ENCODE measurements at regions not wholly inside any gene's neighbourhood (a gene's known extent, or its start where the extent isn't known, plus 50 kb on each side); places are given as distances from the start of the nearest gene placed in this dataset.

DNA sequence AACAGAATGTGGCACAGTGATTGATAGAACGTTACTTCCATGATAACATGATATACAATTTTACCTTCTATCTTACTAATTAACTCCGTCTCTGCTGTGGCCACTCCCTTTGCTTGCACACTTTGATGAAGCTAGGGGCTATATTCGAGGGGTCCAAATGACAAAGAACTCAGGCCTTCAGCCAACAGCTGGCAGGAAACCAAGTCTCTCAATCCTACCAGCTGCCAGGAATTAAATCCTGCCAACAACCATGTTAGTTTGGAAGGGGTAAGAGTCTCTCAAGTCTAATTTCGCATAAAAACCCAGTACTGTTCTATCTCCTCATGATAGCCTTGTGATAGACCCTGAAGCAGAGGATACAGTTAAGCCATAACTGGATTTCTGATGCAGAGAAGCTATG lies 1122.9 kb upstream of the PCDH10 start:
- no peak for DNase-seq
- Histone ChIP-seq H3K4me1 (no peaks in the 10 kb centered on the region), H3K27me3 (no peaks in the 10 kb centered on the region), H3K36me3 (no peaks in the 10 kb centered on the region), H3K9me3 (no peaks in the 10 kb centered on the region), H3K4me3 (no peak overlapping the region), H3K27ac (no peak overlapping the region)
- intact Hi-C loops (cut with DNase I), result no loop called here
- 40 to 42% methylated on average over 4 of the region's 4 CpGs for WGBS, 2 donors
- TF ChIP-seq, protein P1, sequence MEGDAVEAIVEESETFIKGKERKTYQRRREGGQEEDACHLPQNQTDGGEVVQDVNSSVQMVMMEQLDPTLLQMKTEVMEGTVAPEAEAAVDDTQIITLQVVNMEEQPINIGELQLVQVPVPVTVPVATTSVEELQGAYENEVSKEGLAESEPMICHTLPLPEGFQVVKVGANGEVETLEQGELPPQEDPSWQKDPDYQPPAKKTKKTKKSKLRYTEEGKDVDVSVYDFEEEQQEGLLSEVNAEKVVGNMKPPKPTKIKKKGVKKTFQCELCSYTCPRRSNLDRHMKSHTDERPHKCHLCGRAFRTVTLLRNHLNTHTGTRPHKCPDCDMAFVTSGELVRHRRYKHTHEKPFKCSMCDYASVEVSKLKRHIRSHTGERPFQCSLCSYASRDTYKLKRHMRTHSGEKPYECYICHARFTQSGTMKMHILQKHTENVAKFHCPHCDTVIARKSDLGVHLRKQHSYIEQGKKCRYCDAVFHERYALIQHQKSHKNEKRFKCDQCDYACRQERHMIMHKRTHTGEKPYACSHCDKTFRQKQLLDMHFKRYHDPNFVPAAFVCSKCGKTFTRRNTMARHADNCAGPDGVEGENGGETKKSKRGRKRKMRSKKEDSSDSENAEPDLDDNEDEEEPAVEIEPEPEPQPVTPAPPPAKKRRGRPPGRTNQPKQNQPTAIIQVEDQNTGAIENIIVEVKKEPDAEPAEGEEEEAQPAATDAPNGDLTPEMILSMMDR (IDR thresholded peaks at IDR 0.05), result no peak
- TF ChIP-seq POLR2A (IDR thresholded peaks at IDR 0.05), result no peak

DNA sequence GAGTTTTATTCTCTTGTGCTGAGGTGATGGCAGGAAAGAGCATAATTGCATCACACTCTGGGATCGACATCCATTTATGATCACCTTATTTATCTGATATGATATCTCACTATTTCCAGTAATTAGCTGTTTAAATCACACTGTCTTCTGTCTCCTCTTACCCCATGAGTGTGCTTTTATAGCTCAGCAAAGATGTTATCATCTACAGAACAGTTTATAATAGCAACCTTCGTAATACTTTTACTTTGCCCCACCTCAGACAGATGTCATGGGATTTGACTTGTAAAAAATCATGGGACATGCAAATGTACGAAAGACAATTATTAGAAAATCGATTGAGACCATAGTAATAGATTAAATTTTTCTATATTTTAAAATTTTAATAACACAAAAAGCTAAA lies 1122.3 kb upstream of the PCDH10 start:
- intact Hi-C loops (cut with DNase I), result no loop called here
- Histone ChIP-seq H3K36me3 (no peaks in the 10 kb centered on the region), H3K4me3 (no peak overlapping the region), H3K9me3 (no peaks in the 10 kb centered on the region), H3K27me3 (no peaks in the 10 kb centered on the region), H3K27ac (no peak overlapping the region), H3K4me1 (no peaks in the 10 kb centered on the region)
- DNase-seq, result no peak
- TF ChIP-seq POLR2A (IDR thresholded peaks at IDR 0.05), result no peak
- TF ChIP-seq, protein P1 (IDR thresholded peaks at IDR 0.05), result no peak
- WGBS, 2 donors, result 70 to 73% methylated on average over 4 of the region's 4 CpGs

DNA sequence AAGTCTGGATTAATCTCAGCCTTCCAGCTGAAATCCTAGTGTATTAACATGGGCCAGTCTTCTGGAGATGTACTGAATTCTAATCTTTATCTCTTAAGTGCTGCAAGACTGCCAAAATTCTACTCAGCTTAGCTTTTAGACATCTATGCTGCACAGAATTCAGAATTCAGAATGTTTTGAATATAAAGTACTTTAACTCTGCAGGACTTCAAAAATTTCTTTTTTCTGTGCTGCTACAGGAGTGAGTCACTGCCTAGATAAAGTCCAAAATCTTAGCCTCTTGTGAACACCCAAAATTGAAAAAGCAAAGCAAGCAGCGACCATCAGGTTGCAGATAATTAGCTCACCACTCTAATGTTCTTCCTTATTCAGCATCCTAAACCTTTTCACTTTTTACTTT lies 1092.6 kb upstream of the PCDH10 start:
- intact Hi-C loops (cut with DNase I), result no loop called here
- peaks cover 0 to 5% (median 0%) of the 10 kb centered on the region in 3 donors for H3K9me3 ChIP-seq
- H3K36me3 ChIP-seq, result no peaks in the 10 kb centered on the region
- TF ChIP-seq, protein P1 (IDR thresholded peaks at IDR 0.05), result no peak
- 75 to 86% methylated on average over 1 of the region's 1 CpG for WGBS, 2 donors
- no peak overlapping the region for H3K4me3 ChIP-seq
- H3K27me3 ChIP-seq, result no peaks in the 10 kb centered on the region
- no peak overlapping the region for H3K27ac ChIP-seq
- no peak for DNase-seq
- H3K4me1 ChIP-seq, result no peaks in the 10 kb centered on the region

DNA sequence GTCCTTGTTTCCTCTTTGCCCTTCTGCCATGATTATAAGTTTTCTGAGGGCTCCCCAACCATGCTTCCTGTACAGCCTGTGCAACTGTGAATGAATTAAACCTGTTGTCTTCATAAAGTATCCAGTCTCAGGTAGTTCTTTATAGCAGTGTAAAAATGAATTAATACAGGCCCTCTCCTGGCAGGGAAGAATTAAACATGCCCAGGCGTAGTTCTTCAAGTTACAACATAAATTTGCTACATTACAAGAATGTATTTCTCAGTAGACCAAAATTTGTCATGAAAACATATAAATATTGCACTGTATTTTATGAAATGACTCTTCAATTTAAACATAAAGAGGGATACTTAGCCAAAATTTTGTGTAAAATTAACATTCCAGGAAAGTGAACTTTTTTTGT lies 1089.9 kb upstream of the PCDH10 start:
- no peak for DNase-seq
- Histone ChIP-seq H3K36me3 (no peaks in the 10 kb centered on the region), H3K27ac (no peak overlapping the region), H3K27me3 (no peaks in the 10 kb centered on the region), H3K9me3 (peaks cover 0 to 9% (median 7%) of the 10 kb centered on the region in 3 donors), H3K4me3 (no peak overlapping the region), H3K4me1 (no peaks in the 10 kb centered on the region)
- TF ChIP-seq POLR2A (IDR thresholded peaks at IDR 0.05), result no peak
- TF ChIP-seq, protein P1 (IDR thresholded peaks at IDR 0.05), result no peak
- WGBS, 2 donors, result 71 to 72% methylated on average over 1 of the region's 1 CpG
- intact Hi-C loops (cut with DNase I), result no loop called here

DNA sequence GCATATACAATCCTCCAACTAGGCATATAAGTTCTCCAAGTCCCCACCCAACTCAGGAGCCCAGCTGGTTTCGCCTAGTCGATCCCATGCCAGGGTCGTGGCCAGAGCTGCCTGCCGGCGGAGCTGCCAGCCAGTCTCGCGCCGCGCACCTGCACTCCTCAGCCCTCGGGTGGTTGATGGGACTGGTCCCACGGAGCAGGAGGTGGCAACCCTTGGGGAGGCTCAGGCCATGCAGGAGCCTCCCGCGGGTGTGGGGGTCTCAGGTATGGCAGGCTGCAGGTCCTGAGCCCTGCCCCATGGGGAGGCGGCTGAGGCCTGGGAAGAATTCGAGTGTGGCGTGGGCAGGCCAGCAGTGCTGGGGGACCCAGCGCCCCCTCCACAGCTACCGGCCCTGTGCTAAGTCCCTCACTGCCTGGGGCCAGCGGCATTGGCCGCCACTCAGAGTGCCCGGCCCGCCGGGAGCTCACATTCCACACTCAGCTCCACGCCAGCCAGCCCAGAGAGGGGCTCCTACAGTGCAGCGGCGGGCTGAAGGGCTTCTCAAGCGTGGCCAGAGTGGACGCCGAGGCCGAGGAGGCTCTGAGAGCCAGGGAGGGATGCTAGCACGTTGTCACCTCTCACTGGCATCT lies 1086.4 kb upstream of the PCDH10 start:
- peaks cover 0 to 9% (median 7%) of the 10 kb centered on the region in 3 donors for H3K9me3 ChIP-seq
- intact Hi-C loops (cut with DNase I), result no loop called here
- no peak overlapping the region for H3K27ac ChIP-seq
- no peak for TF ChIP-seq POLR2A (IDR thresholded peaks at IDR 0.05)
- TF ChIP-seq, protein P1 (IDR thresholded peaks at IDR 0.05), result no peak
- H3K4me1 ChIP-seq, result no peaks in the 10 kb centered on the region
- DNase-seq, result no peak
- H3K36me3 ChIP-seq, result no peaks in the 10 kb centered on the region
- no peaks in the 10 kb centered on the region for H3K27me3 ChIP-seq
- no peak overlapping the region for H3K4me3 ChIP-seq
- WGBS, 2 donors, result 85 to 97% methylated on average over 10 to 13 of the region's 31 CpGs

Data from esophagus squamous epithelium (tissue), 5 donors.